Activated T-cell treated with anti-CD3 and anti-CD28 coated beads, Interleukin-2, amount 50 U/mL, for 4 hours (primary cell): ENCODE measurements at regions not wholly inside any gene's neighbourhood (a gene's known extent, or its start where the extent isn't known, plus 50 kb on each side); places are given as distances from the start of the nearest gene placed in this dataset.

ENCODE experiments used
- ATAC-seq, 2 donors: fragments of 200-7000 bp; cut with Tn5 transposase; one replicate each; pipeline ENCODE4 v1.10.0; 2021
- DNase-seq: peaks from one replicate; pipeline ENCODE4 v3.0.0-alpha.2; 2020
- H3K27me3 Mint-ChIP-seq: one replicate; pipeline ENCODE4 v1.8.0; 2021; ENCODE audit warnings: low read depth, mixed read lengths
- H3K36me3 Mint-ChIP-seq: one replicate; pipeline ENCODE4 v1.8.0; 2022; ENCODE audit warnings: mixed read lengths; ENCODE audit not compliant: insufficient read depth
- H3K4me1 Mint-ChIP-seq: one replicate; pipeline ENCODE4 v1.8.0; 2021; ENCODE audit warnings: low read depth, mixed read lengths
- H3K4me3 Mint-ChIP-seq: one replicate; pipeline ENCODE4 v1.8.0; 2021; ENCODE audit warnings: mild to moderate bottlenecking, moderate library complexity, mixed read lengths
- H3K9me3 Mint-ChIP-seq: one replicate; pipeline ENCODE4 v1.8.0; 2021; ENCODE audit warnings: mixed read lengths

GRCh38 chr3:86229086-86229774 is 761.7 kb downstream of the VGLL3 start:
- Mint-ChIP-seq H3K36me3 (no peaks in the 10 kb centered on the region), H3K4me1 (no peaks in the 10 kb centered on the region), H3K27me3 (no peaks in the 10 kb centered on the region), H3K9me3 (peaks cover 12% of the 10 kb centered on the region), H3K4me3 (no peak overlapping the region)
- no peak for DNase-seq
- no peak for ATAC-seq

GRCh38 chr3:86228101-86228500 is 762.8 kb downstream of the VGLL3 start:
- no peaks in the 10 kb centered on the region for H3K27me3 Mint-ChIP-seq
- no peak overlapping the region for H3K4me3 Mint-ChIP-seq
- DNase-seq (no peak), ATAC-seq (no peak)
- no peaks in the 10 kb centered on the region for H3K36me3 Mint-ChIP-seq
- peaks cover 7% of the 10 kb centered on the region for H3K9me3 Mint-ChIP-seq
- H3K4me1 Mint-ChIP-seq, result no peaks in the 10 kb centered on the region

GRCh38 chr3:86225461-86225860 is 765.5 kb downstream of the VGLL3 start:
- H3K27me3 Mint-ChIP-seq, result no peaks in the 10 kb centered on the region
- peaks cover 11% of the 10 kb centered on the region for H3K9me3 Mint-ChIP-seq
- H3K4me3 Mint-ChIP-seq, result no peak overlapping the region
- ATAC-seq, result no peak
- H3K36me3 Mint-ChIP-seq, result no peaks in the 10 kb centered on the region
- no peaks in the 10 kb centered on the region for H3K4me1 Mint-ChIP-seq
- no peak for DNase-seq

GRCh38 chr3:86221601-86222000 is 769.3 kb downstream of the VGLL3 start:
- ATAC-seq (no peak), DNase-seq (no peak)
- Mint-ChIP-seq H3K4me3 (no peak overlapping the region), H3K36me3 (no peaks in the 10 kb centered on the region), H3K9me3 (peaks cover 16% of the 10 kb centered on the region), H3K4me1 (no peaks in the 10 kb centered on the region), H3K27me3 (no peaks in the 10 kb centered on the region)

DNA sequence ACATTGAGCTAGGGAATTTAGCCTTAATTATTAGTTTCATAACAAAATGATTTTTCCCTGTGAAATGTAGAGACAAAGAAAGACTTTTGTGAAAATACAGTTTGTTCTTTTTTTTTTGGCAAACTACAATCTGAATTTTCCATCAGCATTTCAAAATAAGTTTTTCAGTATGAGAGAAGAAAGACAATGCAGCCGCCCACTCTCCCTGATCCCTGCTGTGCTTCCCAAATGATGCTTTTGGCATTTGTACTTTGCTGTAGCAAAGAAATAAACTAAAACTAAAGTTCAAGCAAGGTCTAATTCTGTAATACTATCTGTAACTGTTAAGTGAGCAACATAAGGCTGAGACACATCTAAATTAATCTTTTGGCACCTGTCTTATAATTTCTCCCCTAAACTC is 782.2 kb downstream of the VGLL3 start:
- Mint-ChIP-seq H3K9me3 (peaks cover 6% of the 10 kb centered on the region), H3K27me3 (no peaks in the 10 kb centered on the region), H3K4me3 (no peak overlapping the region), H3K4me1 (no peaks in the 10 kb centered on the region), H3K36me3 (no peaks in the 10 kb centered on the region)
- ATAC-seq, result no peak
- DNase-seq, result no peak

DNA sequence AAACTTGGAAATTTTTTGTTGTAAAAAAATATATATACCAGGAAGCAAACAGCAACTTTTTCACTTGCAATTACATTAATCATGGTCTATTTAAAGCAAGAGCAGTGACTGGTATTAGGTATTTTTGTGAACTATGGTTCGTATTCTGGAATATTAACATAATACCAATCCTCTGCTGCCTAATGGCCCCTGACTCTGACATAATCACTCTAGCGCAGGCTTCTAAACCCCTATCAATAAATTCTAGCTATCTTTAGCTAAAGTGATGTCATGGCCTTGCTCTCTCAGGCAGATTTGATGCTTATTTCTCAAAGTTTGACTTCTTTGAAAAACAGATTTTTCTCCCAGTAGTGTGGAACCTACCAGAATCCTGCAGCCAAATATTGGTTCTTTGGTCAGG is 808.3 kb downstream of the VGLL3 start:
- Mint-ChIP-seq H3K36me3 (no peaks in the 10 kb centered on the region), H3K9me3 (peaks cover 15% of the 10 kb centered on the region), H3K4me1 (no peaks in the 10 kb centered on the region), H3K27me3 (no peaks in the 10 kb centered on the region), H3K4me3 (no peak overlapping the region)
- ATAC-seq, result no peak
- DNase-seq, result no peak

DNA sequence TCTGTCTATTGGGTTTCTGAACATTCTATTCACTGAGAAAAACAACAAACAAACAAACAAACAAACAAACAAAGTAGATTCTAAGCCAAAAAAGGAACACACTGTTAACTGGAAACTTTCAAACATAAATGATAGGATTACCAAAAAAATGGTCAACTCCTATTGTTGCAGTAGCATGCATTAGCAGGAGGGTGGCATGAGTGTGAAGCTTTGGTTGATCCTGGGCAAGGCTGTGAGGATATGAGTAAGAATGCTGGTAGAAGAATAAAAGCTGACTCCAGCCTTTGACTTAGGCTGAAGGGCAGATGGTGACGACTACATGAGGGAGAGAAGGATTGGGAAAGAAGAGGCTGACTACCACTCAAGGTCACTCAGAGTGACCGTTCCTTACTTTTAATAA is 810.3 kb downstream of the VGLL3 start:
- H3K4me1 Mint-ChIP-seq, result no peaks in the 10 kb centered on the region
- ATAC-seq, result no peak
- no peak for DNase-seq
- H3K4me3 Mint-ChIP-seq, result no peak overlapping the region
- no peaks in the 10 kb centered on the region for H3K27me3 Mint-ChIP-seq
- no peaks in the 10 kb centered on the region for H3K36me3 Mint-ChIP-seq
- H3K9me3 Mint-ChIP-seq, result peaks cover 11% of the 10 kb centered on the region

DNA sequence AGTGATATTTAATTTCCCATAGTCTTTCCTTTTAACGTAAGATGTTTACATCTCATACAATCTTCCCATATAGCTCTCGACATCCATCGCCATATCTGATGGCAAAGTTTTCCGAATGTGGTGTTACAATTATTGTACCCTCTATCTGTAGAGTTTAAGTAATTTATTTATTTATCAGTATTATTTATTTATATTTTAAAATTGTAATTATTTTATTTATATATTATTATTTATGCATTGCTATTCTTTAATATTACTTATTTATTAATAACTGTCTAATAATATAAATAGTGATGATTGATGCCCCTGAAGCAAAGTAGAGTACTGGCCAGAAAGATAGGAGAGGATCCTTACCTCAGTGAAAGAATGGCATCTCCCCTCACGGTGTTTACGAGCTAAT is 812.9 kb downstream of the VGLL3 start:
- Mint-ChIP-seq H3K4me1 (no peaks in the 10 kb centered on the region), H3K9me3 (peaks cover 8% of the 10 kb centered on the region), H3K4me3 (no peak overlapping the region), H3K27me3 (no peaks in the 10 kb centered on the region), H3K36me3 (no peaks in the 10 kb centered on the region)
- DNase-seq (no peak), ATAC-seq (no peak)

- ATAC-seq, result no peak
- Mint-ChIP-seq H3K36me3 (no peaks in the 10 kb centered on the region), H3K4me1 (no peaks in the 10 kb centered on the region), H3K27me3 (no peaks in the 10 kb centered on the region), H3K4me3 (no peak overlapping the region), H3K9me3 (peaks cover 11% of the 10 kb centered on the region)
- DNase-seq, result no peak
Observed at GRCh38 chr3:86176445-86176784, 814.5 kb downstream of the VGLL3 start.

- peaks cover 12% of the 10 kb centered on the region for H3K9me3 Mint-ChIP-seq
- H3K4me1 Mint-ChIP-seq, result no peaks in the 10 kb centered on the region
- no peaks in the 10 kb centered on the region for H3K27me3 Mint-ChIP-seq
- DNase-seq (no peak), ATAC-seq (no peak)
- H3K4me3 Mint-ChIP-seq, result no peak overlapping the region
- no peaks in the 10 kb centered on the region for H3K36me3 Mint-ChIP-seq
Observed at GRCh38 chr3:86175593-86176444, 815.1 kb downstream of the VGLL3 start.

DNA sequence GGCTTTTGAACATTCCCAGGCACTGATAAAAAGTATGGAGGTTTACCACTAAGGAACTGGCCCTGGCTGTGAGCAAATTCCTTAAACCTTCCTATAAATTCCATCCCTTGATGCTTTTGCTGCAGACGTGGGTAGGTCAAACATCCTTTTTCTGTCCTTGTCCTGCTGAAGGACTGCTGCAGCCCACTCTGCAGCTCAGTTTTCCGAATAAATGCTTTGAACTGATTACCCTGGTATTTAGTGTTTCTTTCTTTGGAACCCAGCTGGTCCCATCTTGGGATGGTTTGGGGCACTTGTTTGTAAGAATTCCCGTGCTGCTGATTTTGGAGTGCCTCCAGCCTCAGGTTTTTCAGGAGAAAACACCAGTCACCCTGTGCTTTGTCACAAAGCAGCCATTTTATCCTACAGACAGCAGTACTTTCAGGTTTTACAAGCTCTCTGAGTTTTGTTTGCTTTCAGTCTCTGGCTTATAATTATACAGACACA is 815.9 kb downstream of the VGLL3 start:
- Mint-ChIP-seq H3K36me3 (no peaks in the 10 kb centered on the region), H3K4me1 (no peaks in the 10 kb centered on the region), H3K9me3 (peaks cover 12% of the 10 kb centered on the region), H3K27me3 (no peaks in the 10 kb centered on the region), H3K4me3 (no peak overlapping the region)
- ATAC-seq, result no peak
- no peak for DNase-seq

GRCh38 chr3:86173401-86173800 is 817.5 kb downstream of the VGLL3 start:
- Mint-ChIP-seq H3K4me3 (no peak overlapping the region), H3K9me3 (peaks cover 12% of the 10 kb centered on the region), H3K27me3 (no peaks in the 10 kb centered on the region), H3K36me3 (no peaks in the 10 kb centered on the region), H3K4me1 (no peaks in the 10 kb centered on the region)
- ATAC-seq, result no peak
- no peak for DNase-seq

DNA sequence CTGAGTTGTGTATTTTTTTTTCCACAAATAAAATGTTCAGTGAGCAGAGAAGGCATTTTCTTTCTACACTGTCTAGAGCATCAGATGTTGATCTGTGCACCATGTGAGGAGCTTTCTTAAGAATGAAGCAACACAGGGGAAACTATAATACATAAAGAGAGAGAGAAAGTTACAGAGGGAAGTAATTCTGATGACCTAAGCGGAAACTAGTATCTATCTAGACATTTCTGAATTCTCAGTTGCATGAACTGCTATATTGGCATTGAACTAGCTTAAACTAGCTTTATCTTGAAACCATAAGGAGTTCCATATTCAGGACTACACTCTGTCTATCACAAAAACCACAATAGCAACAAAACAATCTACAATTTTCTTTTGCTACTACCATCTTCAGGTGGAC is 822.4 kb downstream of the VGLL3 start:
- H3K27me3 Mint-ChIP-seq, result no peaks in the 10 kb centered on the region
- DNase-seq (no peak), ATAC-seq (no peak)
- H3K9me3 Mint-ChIP-seq, result peaks cover 9% of the 10 kb centered on the region
- no peaks in the 10 kb centered on the region for H3K4me1 Mint-ChIP-seq
- no peak overlapping the region for H3K4me3 Mint-ChIP-seq
- H3K36me3 Mint-ChIP-seq, result no peaks in the 10 kb centered on the region

DNA sequence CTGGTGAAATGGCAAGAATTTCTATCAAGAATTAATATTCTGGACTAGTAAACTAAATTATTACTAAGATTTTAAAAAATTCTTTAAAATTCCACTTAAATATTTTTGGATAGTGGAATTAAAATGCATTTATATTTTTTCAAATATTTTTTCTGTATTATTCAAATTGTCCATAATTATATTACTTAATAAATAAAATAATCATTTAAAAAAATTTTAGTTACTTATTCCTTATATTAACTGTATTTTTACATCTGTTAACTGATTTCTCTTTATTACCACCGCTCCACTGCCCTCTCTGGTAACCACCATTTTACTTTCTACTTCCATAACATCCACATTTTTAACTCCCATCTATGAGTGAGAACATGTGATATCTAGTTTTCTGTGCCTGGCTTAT is 828.4 kb downstream of the VGLL3 start:
- H3K36me3 Mint-ChIP-seq, result no peaks in the 10 kb centered on the region
- no peaks in the 10 kb centered on the region for H3K4me1 Mint-ChIP-seq
- no peak for ATAC-seq
- no peak overlapping the region for H3K4me3 Mint-ChIP-seq
- DNase-seq, result no peak
- peaks cover 4% of the 10 kb centered on the region for H3K9me3 Mint-ChIP-seq
- H3K27me3 Mint-ChIP-seq, result no peaks in the 10 kb centered on the region

DNA sequence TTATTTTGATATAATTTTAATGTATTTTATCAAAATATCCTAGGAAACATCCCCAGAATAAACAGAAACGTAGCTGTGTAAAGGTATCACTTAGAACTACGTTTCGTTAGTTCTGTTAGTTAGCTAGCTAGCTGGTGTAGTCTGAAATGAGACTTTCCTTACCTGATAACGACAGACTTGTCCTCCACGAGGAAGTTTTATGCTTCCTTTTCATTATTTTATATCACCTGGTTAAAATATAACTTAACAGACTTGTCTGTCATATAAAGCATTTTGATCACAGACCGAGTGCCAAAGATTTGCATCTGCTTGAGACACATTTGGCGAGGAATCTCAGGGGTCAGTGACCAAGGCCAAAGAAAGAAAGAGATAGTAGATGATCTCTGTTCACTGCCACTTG is 829.5 kb downstream of the VGLL3 start:
- peaks cover 4% of the 10 kb centered on the region for H3K9me3 Mint-ChIP-seq
- no peaks in the 10 kb centered on the region for H3K27me3 Mint-ChIP-seq
- no peaks in the 10 kb centered on the region for H3K4me1 Mint-ChIP-seq

More for the DNA sequence above, 829.5 kb downstream of the VGLL3 start:
- no peaks in the 10 kb centered on the region for H3K36me3 Mint-ChIP-seq
- ATAC-seq (no peak), DNase-seq (no peak)
- no peak overlapping the region for H3K4me3 Mint-ChIP-seq
